Thoracic aorta (tissue), 2 donors: ENCODE measurements at regions not wholly inside any gene's neighbourhood (a gene's known extent, or its start where the extent isn't known, plus 50 kb on each side); places are given as distances from the start of the nearest gene placed in this dataset.

Source experiments
- ATAC-seq: fragments of 150-250 bp; one replicate; pipeline ENCODE4 v1.8.0; 2017; ENCODE audit warnings: low read depth; ENCODE audit not compliant: insufficient number of reproducible peaks, low FRiP score
- DNase-seq: peaks from one replicate; pipeline ENCODE4 v3.0.0-alpha.2; 2020; ENCODE audit warnings: low spot score
- H3K27ac ChIP-seq, 2 donors: fragments of 200-600 bp; sonication (generic); 1 replicate in 1 of 2; 2 replicates in 1 of 2; pipeline ENCODE4 v1.5.1; 2016; ENCODE audit warnings: mild to moderate bottlenecking in 2 of 2, moderate library complexity in 2 of 2
- H3K27me3 ChIP-seq: fragments of 200-600 bp; sonication (generic); replicated peaks from 2 replicates; pipeline ENCODE4 v1.6.0; 2016; ENCODE audit warnings: mild to moderate bottlenecking; ENCODE audit not compliant: insufficient read depth
- H3K36me3 ChIP-seq: fragments of 200-600 bp; sonication (generic); one replicate; pipeline ENCODE4 v1.5.1; 2016
- H3K4me1 ChIP-seq, 2 donors: fragments of 200-600 bp; sonication (generic); 1 replicate in 1 of 2; 2 replicates in 1 of 2; pipeline versions ENCODE4 v1.5.1 to v1.6.0; 2016; ENCODE audit warnings: low read depth in 2 of 2, mild to moderate bottlenecking in 1 of 2; ENCODE audit not compliant: control insufficient read depth in 1 of 2
- H3K4me3 ChIP-seq: fragments of 200-600 bp; sonication (generic); 2 replicates; pipeline ENCODE4 v1.5.1; 2016; ENCODE audit warnings: mild to moderate bottlenecking
- H3K9me3 ChIP-seq: fragments of 200-600 bp; sonication (generic); 2 replicates; pipeline ENCODE4 v1.5.1; 2016
- CTCF ChIP-seq: fragments of 200-600 bp; sonication (generic); IDR thresholded peaks from one replicate; pipeline ENCODE4 v1.5.1; 2019; ENCODE audit warnings: antibody characterized with exemption

GRCh38 chr2:129367107-129367506, 612.4 kb upstream of the RAB6C start:
- Histone ChIP-seq H3K4me1 (no peaks in the 10 kb centered on the region), H3K27me3 (no peaks in the 10 kb centered on the region), H3K9me3 (no peaks in the 10 kb centered on the region), H3K4me3 (no peak overlapping the region), H3K27ac (no peak overlapping the region), H3K36me3 (no peaks in the 10 kb centered on the region)
- no peak for TF ChIP-seq CTCF
- DNase-seq: no peak
- ATAC-seq: no peak

GRCh38 chr2:129369437-129369836, 610.0 kb upstream of the RAB6C start:
- DNase-seq: no peak
- H3K27me3 ChIP-seq: no peaks in the 10 kb centered on the region
- H3K4me1 ChIP-seq: no peaks in the 10 kb centered on the region
- no peak for ATAC-seq
- no peak overlapping the region for H3K27ac ChIP-seq
- no peak for TF ChIP-seq CTCF
- no peaks in the 10 kb centered on the region for H3K36me3 ChIP-seq
- no peaks in the 10 kb centered on the region for H3K9me3 ChIP-seq
- no peak overlapping the region for H3K4me3 ChIP-seq

GRCh38 chr2:129374452-129374851, 605.0 kb upstream of the RAB6C start:
- H3K4me3 ChIP-seq: no peak overlapping the region
- no peak for DNase-seq
- no peaks in the 10 kb centered on the region for H3K36me3 ChIP-seq
- H3K9me3 ChIP-seq: no peaks in the 10 kb centered on the region
- H3K27ac ChIP-seq: no peak overlapping the region
- ATAC-seq: no peak
- TF ChIP-seq CTCF: no peak
- no peaks in the 10 kb centered on the region for H3K4me1 ChIP-seq
- no peaks in the 10 kb centered on the region for H3K27me3 ChIP-seq

GRCh38 chr2:129375632-129376425, 603.6 kb upstream of the RAB6C start:
- TF ChIP-seq CTCF: no peak
- ATAC-seq (no peak), DNase-seq (no peak)
- Histone ChIP-seq H3K36me3 (no peaks in the 10 kb centered on the region), H3K4me3 (no peak overlapping the region), H3K27me3 (no peaks in the 10 kb centered on the region), H3K4me1 (no peaks in the 10 kb centered on the region), H3K9me3 (no peaks in the 10 kb centered on the region), H3K27ac (no peak overlapping the region)

- DNase-seq (no peak), ATAC-seq (no peak)
- no peak for TF ChIP-seq CTCF
- Histone ChIP-seq H3K27ac (no peak overlapping the region), H3K9me3 (no peaks in the 10 kb centered on the region), H3K4me1 (no peaks in the 10 kb centered on the region), H3K4me3 (no peak overlapping the region), H3K27me3 (no peaks in the 10 kb centered on the region), H3K36me3 (no peaks in the 10 kb centered on the region)
Observed at GRCh38 chr2:129376426-129377077, 602.9 kb upstream of the RAB6C start.
